B cell (primary cell): ENCODE measurements at regions not wholly inside any gene's neighbourhood (a gene's known extent, or its start where the extent isn't known, plus 50 kb on each side); places are given as distances from the start of the nearest gene placed in this dataset.

Experiments
- ATAC-seq: fragments of 200-7000 bp; cut with Tn5 transposase; one replicate; pipeline ENCODE4 v1.10.0; 2021; ENCODE audit warnings: low read depth, mild to moderate bottlenecking, moderate number of reproducible peaks, moderate library complexity
- CTCF ChIA-PET: fragments of 350-600 bp; sonication (Branson Sonifier 250); formaldehyde crosslinking; loops from one replicate; lab custom pipeline; 2021; ENCODE audit warnings: antibody characterized with exemption, inconsistent platforms; lab: Charles Lee
- POLR2A ChIA-PET: fragments of 350-600 bp; sonication (Branson Sonifier 250); formaldehyde crosslinking; loops from one replicate; lab custom pipeline; 2021; ENCODE audit warnings: antibody characterized with exemption; lab: Charles Lee
- DNase-seq: peaks from one replicate; pipeline ENCODE4 v3.0.0; 2013
- H2AFZ ChIP-seq: 2 replicates; pipeline ENCODE4 v1.6.1; 2012; ENCODE audit warnings: mild to moderate bottlenecking, low read depth, low read length; ENCODE audit not compliant: insufficient read depth, poor library complexity, severe bottlenecking
- H3K27ac ChIP-seq, 2 donors: 1 replicate in 1 of 2; 2 replicates in 1 of 2; pipeline ENCODE4 v1.5.1; 2012 to 2013; ENCODE audit warnings: low read length in 2 of 2, mild to moderate bottlenecking in 2 of 2, moderate library complexity in 1 of 2
- H3K27me3 ChIP-seq, 4 experiments: fragments of 200-600 bp in 1 of 4; sonication (generic) in 1 of 4; replicated peaks in 1 of 4; 1 replicate in 2 of 4; 2 replicates in 2 of 4; pipeline versions ENCODE4 v1.6.1 to v1.7.0; 2013 to 2016; ENCODE audit warnings: low read length in 3 of 4, mild to moderate bottlenecking in 2 of 4, mixed read lengths in 1 of 4, moderate library complexity in 1 of 4; ENCODE audit not compliant: insufficient read depth in 4 of 4, control insufficient read depth in 3 of 4; ENCODE audit errors: control extremely low read depth in 1 of 4
- H3K36me3 ChIP-seq, 2 experiments: replicated peaks in 1 of 2; 1 replicate in 1 of 2; 2 replicates in 1 of 2; pipeline versions ENCODE4 v1.6.1 to v1.7.1; 2013; ENCODE audit warnings: low read length in 1 of 2; ENCODE audit not compliant: insufficient read depth in 2 of 2, control insufficient read depth in 1 of 2; ENCODE audit errors: control extremely low read depth in 1 of 2, extremely low read depth in 1 of 2
- H3K4me1 ChIP-seq, 2 donors: fragments of 200-600 bp in 1 of 2; sonication (generic) in 1 of 2; 1 replicate in 1 of 2; 2 replicates in 1 of 2; pipeline versions ENCODE4 v1.5.1 to v1.6.1; 2013 to 2017; ENCODE audit warnings: low read length in 2 of 2; ENCODE audit not compliant: control insufficient read depth in 2 of 2, insufficient read depth in 2 of 2
- H3K4me2 ChIP-seq: replicated peaks from 2 replicates; pipeline ENCODE3; 2012; ENCODE audit warnings: mild to moderate bottlenecking, low read depth, low read length; ENCODE audit not compliant: poor library complexity, severe bottlenecking
- H3K4me3 ChIP-seq, 5 experiments: fragments of 200-600 bp in 1 of 5; sonication (generic) in 1 of 5; 1 replicate in 3 of 5; 2 replicates in 2 of 5; pipeline versions ENCODE4 v1.5.1 to v1.7.0; 2011 to 2016; ENCODE audit warnings: low read length in 4 of 5, mild to moderate bottlenecking in 4 of 5, low read depth in 2 of 5, control low read depth in 1 of 5, moderate library complexity in 1 of 5; ENCODE audit not compliant: insufficient read depth in 1 of 5; ENCODE audit errors: control extremely low read depth in 1 of 5, extremely low read depth in 1 of 5
- H3K79me2 ChIP-seq: fragments of 200-600 bp; sonication (generic); one replicate; pipeline ENCODE4 v1.6.0; 2016; ENCODE audit warnings: low read length; ENCODE audit not compliant: control insufficient read depth, insufficient read depth
- H3K9ac ChIP-seq: fragments of 200-600 bp; sonication (generic); 2 replicates; pipeline ENCODE4 v1.6.1; 2017; ENCODE audit warnings: mild to moderate bottlenecking, low read length, moderate library complexity
- H3K9me3 ChIP-seq, 3 donors: one replicate each; pipeline versions ENCODE4 v1.6.1 to v1.7.1; 2013; ENCODE audit warnings: low read length in 2 of 3; ENCODE audit not compliant: control insufficient read depth in 2 of 3, insufficient read depth in 1 of 3; ENCODE audit errors: control extremely low read depth in 1 of 3
- H4K20me1 ChIP-seq: 2 replicates; pipeline ENCODE4 v1.6.0; 2012; ENCODE audit warnings: mild to moderate bottlenecking, low read length; ENCODE audit not compliant: insufficient read depth, control insufficient read depth, poor library complexity, severe bottlenecking
- H3K27ac Mint-ChIP-seq: one replicate; pipeline ENCODE4 v1.8.0; 2021; ENCODE audit warnings: mixed read lengths
- H3K27me3 Mint-ChIP-seq: one replicate; pipeline ENCODE4 v1.8.0; 2021; ENCODE audit warnings: mixed read lengths
- H3K4me1 Mint-ChIP-seq: one replicate; pipeline ENCODE4 v1.8.0; 2021; ENCODE audit warnings: mixed read lengths
- H3K4me3 Mint-ChIP-seq: one replicate; pipeline ENCODE4 v1.8.0; 2021; ENCODE audit warnings: mixed read lengths
- H3K9me3 Mint-ChIP-seq: one replicate; pipeline ENCODE4 v1.8.0; 2022; ENCODE audit warnings: mixed read lengths; ENCODE audit not compliant: insufficient read depth
- CTCF ChIP-seq: fragments of 200-600 bp; IDR thresholded peaks from one replicate; pipeline ENCODE4 v1.8.0; 2022; ENCODE audit warnings: antibody characterized with exemption, mild to moderate bottlenecking
- EZH2 ChIP-seq: IDR thresholded peaks from 2 replicates; pipeline ENCODE4 v1.6.1; 2012; ENCODE audit warnings: borderline replicate concordance, low read depth, mild to moderate bottlenecking, moderate library complexity, low read length; ENCODE audit not compliant: insufficient read depth, poor library complexity, severe bottlenecking
- WGBS: methylation state at CpG from one replicate; pipeline ENCODE4 v1.1.5; 2013; ENCODE audit warnings: missing lambda C conversion rate; ENCODE audit not compliant: insufficient coverage; 5-methylcytosine and 5-hydroxymethylcytosine counted together
- intact Hi-C: fragments of 100-400 bp; cut with micrococcal nuclease; formaldehyde crosslinking; loops from one replicate; pipeline ENCODE4 v1.10.0; 2022

DNA sequence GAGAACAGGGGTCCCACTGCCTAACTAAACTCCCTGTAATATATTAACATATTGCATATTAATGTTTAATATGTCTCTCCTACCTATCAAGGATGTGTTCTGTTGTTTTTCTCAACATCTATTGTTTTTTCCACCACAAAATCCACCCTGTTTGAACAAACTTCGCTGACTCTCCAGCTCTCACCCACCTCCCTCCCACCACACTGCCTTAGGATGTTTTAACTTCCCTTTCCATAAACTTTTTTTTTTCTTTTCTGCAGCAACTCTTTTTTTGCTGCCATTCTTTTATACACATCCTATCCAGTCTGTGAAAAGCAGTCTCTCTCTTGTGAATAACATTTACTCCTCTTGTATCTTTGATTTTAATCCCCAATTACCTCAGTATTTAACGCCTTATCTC is 226.1 kb downstream of the PCDH7 start:
- CTCF ChIA-PET, result no interaction called here
- intact Hi-C loops, result no loop called here
- Histone ChIP-seq H3K27me3 (no peaks in the 10 kb centered on the region), H4K20me1 (no peaks in the 10 kb centered on the region), H3K4me2 (no peak overlapping the region), H2AFZ (no peak overlapping the region), H3K4me1 (no peaks in the 10 kb centered on the region), H3K9ac (no peak overlapping the region), H3K79me2 (no peaks in the 10 kb centered on the region), H3K9me3 (no peaks in the 10 kb centered on the region), H3K4me3 (no peak overlapping the region), H3K27ac (no peak overlapping the region), H3K36me3 (no peaks in the 10 kb centered on the region)
- WGBS, result 57% methylated on average over 1 of the region's 2 CpGs
- ATAC-seq, result no peak
- no peaks in the 10 kb centered on the region for H3K4me1 Mint-ChIP-seq
- H3K27me3 Mint-ChIP-seq, result no peaks in the 10 kb centered on the region
- H3K4me3 Mint-ChIP-seq, result no peak overlapping the region
- POLR2A ChIA-PET, result no interaction called here
- H3K27ac Mint-ChIP-seq, result no peak overlapping the region
- TF ChIP-seq EZH2 (no peak), CTCF (no peak)
- H3K9me3 Mint-ChIP-seq, result peaks cover 3% of the 10 kb centered on the region
- no peak for DNase-seq

DNA sequence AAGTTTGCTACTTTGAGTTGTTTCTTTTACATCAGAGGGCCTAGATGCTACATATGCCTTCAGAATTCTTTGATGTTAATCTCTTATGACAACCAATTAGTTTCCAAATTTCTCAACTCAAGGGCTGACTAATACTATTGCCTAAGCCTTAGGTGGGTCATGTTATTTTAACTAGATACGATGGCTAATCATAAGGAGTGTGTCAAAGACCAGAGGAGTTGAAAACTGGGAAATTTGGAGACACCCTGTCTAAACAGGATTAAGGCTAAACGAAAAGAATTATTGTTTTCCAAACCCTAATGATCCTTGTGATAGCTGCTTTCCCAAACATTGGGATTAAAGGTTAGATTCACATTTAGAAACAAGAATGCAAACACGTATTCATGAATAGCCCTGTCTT is 228.5 kb downstream of the PCDH7 start:
- no peaks in the 10 kb centered on the region for H3K4me1 Mint-ChIP-seq

More for the DNA sequence above, 228.5 kb downstream of the PCDH7 start:
- WGBS, result 82% methylated on average over 2 of the region's 3 CpGs
- H3K36me3 ChIP-seq, result no peaks in the 10 kb centered on the region
- no peak overlapping the region for H3K4me2 ChIP-seq
- CTCF ChIA-PET, result no interaction called here
- Mint-ChIP-seq H3K27ac (no peak overlapping the region), H3K27me3 (no peaks in the 10 kb centered on the region), H3K9me3 (peaks cover 3% of the 10 kb centered on the region), H3K4me3 (no peak overlapping the region)
- POLR2A ChIA-PET, result no interaction called here
- H4K20me1 ChIP-seq, result no peaks in the 10 kb centered on the region
- H3K9ac ChIP-seq, result no peak overlapping the region
- H3K27ac ChIP-seq, result no peak overlapping the region
- intact Hi-C loops, result no loop called here
- H3K4me1 ChIP-seq, result no peaks in the 10 kb centered on the region
- TF ChIP-seq EZH2 (no peak), CTCF (no peak)
- H3K9me3 ChIP-seq, result no peaks in the 10 kb centered on the region
- no peaks in the 10 kb centered on the region for H3K79me2 ChIP-seq
- H3K27me3 ChIP-seq, result no peaks in the 10 kb centered on the region
- H3K4me3 ChIP-seq, result no peak overlapping the region
- no peak for DNase-seq
- no peak overlapping the region for H2AFZ ChIP-seq
- ATAC-seq, result no peak
